ENCODE measurements at regions not wholly inside any gene's neighbourhood (a gene's known extent, or its start where the extent isn't known, plus 50 kb on each side); places are given as distances from the start of the nearest gene placed in this dataset.
A peak's percentile ranks its signal among the peaks of the same experiment; 100 is the strongest.

- H3K27me3 Mint-ChIP-seq (ENCODE audit: low read depth), result no peaks in the 10 kb centered on the region
- no peaks in the 10 kb centered on the region for H3K36me3 Mint-ChIP-seq (ENCODE audit: low read depth)
- peaks cover 56% of the 10 kb centered on the region for H3K4me1 Mint-ChIP-seq
- peak overlapping the region; percentile 44 to 82 (median 74) for H3K4me3 Mint-ChIP-seq
- TF ChIP-seq, protein P1, sequence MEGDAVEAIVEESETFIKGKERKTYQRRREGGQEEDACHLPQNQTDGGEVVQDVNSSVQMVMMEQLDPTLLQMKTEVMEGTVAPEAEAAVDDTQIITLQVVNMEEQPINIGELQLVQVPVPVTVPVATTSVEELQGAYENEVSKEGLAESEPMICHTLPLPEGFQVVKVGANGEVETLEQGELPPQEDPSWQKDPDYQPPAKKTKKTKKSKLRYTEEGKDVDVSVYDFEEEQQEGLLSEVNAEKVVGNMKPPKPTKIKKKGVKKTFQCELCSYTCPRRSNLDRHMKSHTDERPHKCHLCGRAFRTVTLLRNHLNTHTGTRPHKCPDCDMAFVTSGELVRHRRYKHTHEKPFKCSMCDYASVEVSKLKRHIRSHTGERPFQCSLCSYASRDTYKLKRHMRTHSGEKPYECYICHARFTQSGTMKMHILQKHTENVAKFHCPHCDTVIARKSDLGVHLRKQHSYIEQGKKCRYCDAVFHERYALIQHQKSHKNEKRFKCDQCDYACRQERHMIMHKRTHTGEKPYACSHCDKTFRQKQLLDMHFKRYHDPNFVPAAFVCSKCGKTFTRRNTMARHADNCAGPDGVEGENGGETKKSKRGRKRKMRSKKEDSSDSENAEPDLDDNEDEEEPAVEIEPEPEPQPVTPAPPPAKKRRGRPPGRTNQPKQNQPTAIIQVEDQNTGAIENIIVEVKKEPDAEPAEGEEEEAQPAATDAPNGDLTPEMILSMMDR (IDR thresholded peaks at IDR 0.05; ENCODE audit: unreplicated experiment in 3 of 3), result peak; percentile 63 to 71 (median 69)
- H3K27ac Mint-ChIP-seq, result peak overlapping the region; percentile 77 to 99 (median 97)
- H3K9me3 Mint-ChIP-seq, result no peaks in the 10 kb centered on the region
Observed at GRCh38 chr7:94295850-94296249, 98.8 kb upstream of the COL1A2 start.

GRCh38 chr7:94296881-94297280 lies 97.8 kb upstream of the COL1A2 start:
- peaks cover 66% of the 10 kb centered on the region for H3K4me1 Mint-ChIP-seq
- no peaks in the 10 kb centered on the region for H3K36me3 Mint-ChIP-seq (ENCODE audit: low read depth)

DNA sequence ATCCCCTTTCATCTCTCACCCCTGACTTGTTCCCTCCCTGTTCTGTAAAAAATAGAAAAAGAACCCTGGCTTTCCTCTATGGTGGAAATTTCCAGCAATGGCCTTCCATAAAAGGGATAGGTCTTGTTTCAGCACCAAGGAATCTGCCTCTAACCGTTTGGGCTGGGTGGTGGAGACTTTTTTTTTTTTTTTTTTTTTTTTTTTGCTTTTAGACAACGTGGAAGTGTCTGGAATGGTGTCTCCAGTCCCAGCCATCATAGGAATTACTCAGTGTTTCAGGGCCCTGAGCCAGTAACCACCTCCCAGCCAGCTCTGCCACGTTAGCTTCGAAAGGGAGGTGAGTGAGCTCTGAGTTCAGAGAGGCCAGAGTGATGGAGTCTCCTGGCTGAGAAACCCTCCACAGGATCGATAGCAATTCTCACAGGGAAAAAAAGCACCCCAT lies 97.3 kb upstream of the COL1A2 start:
- Mint-ChIP-seq H3K9me3 (no peaks in the 10 kb centered on the region), H3K4me3 (peak overlapping the region in 2 of 3 experiments; percentile 16 to 64), H3K4me1 (peaks cover 70% of the 10 kb centered on the region), H3K27ac (peak overlapping the region; percentile 22 to 99 (median 87)), H3K27me3 (ENCODE audit: low read depth) (no peaks in the 10 kb centered on the region), H3K36me3 (ENCODE audit: low read depth) (no peaks in the 10 kb centered on the region)
- TF ChIP-seq, protein P1 (IDR thresholded peaks at IDR 0.05; ENCODE audit: unreplicated experiment in 3 of 3), result no peak

More at GRCh38 chr7:94296881-94297280, 97.8 kb upstream of the COL1A2 start:
- Mint-ChIP-seq H3K4me3 (peak overlapping the region in 2 of 3 experiments; percentile 1 to 64), H3K27me3 (ENCODE audit: low read depth) (no peaks in the 10 kb centered on the region), H3K9me3 (no peaks in the 10 kb centered on the region), H3K27ac (peak overlapping the region; percentile 22 to 99 (median 87))
- TF ChIP-seq, protein P1 (IDR thresholded peaks at IDR 0.05; ENCODE audit: unreplicated experiment in 3 of 3), result no peak

DNA sequence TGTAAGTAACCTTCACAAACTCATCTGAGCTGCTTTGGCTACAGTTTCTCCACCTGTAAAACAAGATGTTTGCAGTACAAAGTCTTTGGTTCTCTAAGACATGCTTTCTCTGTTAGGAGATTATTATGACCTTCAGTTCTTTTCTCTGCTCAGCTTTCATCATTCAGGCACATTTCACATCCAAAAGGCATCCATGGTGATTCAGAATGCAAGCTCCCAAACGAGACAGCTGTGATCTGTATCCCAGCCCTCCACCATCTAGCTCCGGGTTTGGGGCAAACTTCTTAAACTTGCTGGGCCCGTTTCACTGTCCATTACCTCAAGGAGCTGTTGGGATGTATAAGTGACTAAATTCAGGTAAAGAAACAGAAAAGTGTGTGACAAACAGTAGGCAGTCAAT lies 95.8 kb upstream of the COL1A2 start:
- H3K9me3 Mint-ChIP-seq, result no peaks in the 10 kb centered on the region
- no peaks in the 10 kb centered on the region for H3K36me3 Mint-ChIP-seq (ENCODE audit: low read depth)
- H3K27ac Mint-ChIP-seq, result peak overlapping the region; percentile 9 to 99 (median 98)
- no peak overlapping the region for H3K4me3 Mint-ChIP-seq
- no peaks in the 10 kb centered on the region for H3K27me3 Mint-ChIP-seq (ENCODE audit: low read depth)
- TF ChIP-seq, protein P1 (IDR thresholded peaks at IDR 0.05; ENCODE audit: unreplicated experiment in 3 of 3), result no peak
- H3K4me1 Mint-ChIP-seq, result peaks cover 83% of the 10 kb centered on the region

- Mint-ChIP-seq H3K9me3 (peaks cover 2% of the 10 kb centered on the region), H3K27ac (peak overlapping the region; percentile 97 to 99 (median 98)), H3K36me3 (ENCODE audit: low read depth) (no peaks in the 10 kb centered on the region), H3K4me3 (peak overlapping the region; percentile 13 to 67 (median 45)), H3K27me3 (ENCODE audit: low read depth) (no peaks in the 10 kb centered on the region), H3K4me1 (peaks cover 83% of the 10 kb centered on the region)
- TF ChIP-seq, protein P1 (IDR thresholded peaks at IDR 0.05; ENCODE audit: unreplicated experiment in 3 of 3), result no peak
Observed at GRCh38 chr7:94300176-94300835, 94.4 kb upstream of the COL1A2 start.

Data from nephron (organoid).